HCT116 (cell line): ENCODE measurements at regions not wholly inside any gene's neighbourhood (a gene's known extent, or its start where the extent isn't known, plus 50 kb on each side); places are given as distances from the start of the nearest gene placed in this dataset.

ENCODE experiments used
- EZH2 ChIP-seq: fragments of 200-600 bp; sonication (generic); IDR thresholded peaks from 2 replicates; pipeline ENCODE4 v1.6.1; 2017; ENCODE audit warnings: antibody characterized with exemption, mixed run types
- EZH2phosphoT487 ChIP-seq: fragments of 200-600 bp; IDR thresholded peaks from 2 replicates; pipeline ENCODE4 v1.6.1; 2018; ENCODE audit warnings: antibody characterized with exemption, borderline replicate concordance
- POLR2A ChIP-seq: IDR thresholded peaks from 2 replicates; pipeline ENCODE4 v1.7.0; 2011; ENCODE audit warnings: borderline replicate concordance; ENCODE audit not compliant: insufficient read depth, insufficient read length; ENCODE audit errors: extremely low read depth
- POLR2AphosphoS5 ChIP-seq: IDR thresholded peaks from 2 replicates; pipeline ENCODE4 v1.6.1; 2011; ENCODE audit warnings: mild to moderate bottlenecking, low read depth, low read length, moderate library complexity
- SP1 ChIP-seq: IDR thresholded peaks from 2 replicates; pipeline ENCODE4 v1.6.1; 2012; ENCODE audit warnings: low read depth
- ZNF274 ChIP-seq: fragments of 200-500 bp; sonication (Bioruptor generic); IDR thresholded peaks from 2 replicates; pipeline ENCODE4 v1.6.1; 2014; ENCODE audit warnings: mild to moderate bottlenecking, low read depth, low read length, inconsistent platforms
- TF ChIP-seq, protein P1 (sequence below), 3 experiments: fragments of 200-600 bp in 1 of 3; sonication (generic) in 1 of 3; IDR thresholded peaks in 2 of 3; conservative IDR thresholded peaks in 1 of 3; 2 replicates each; pipeline ENCODE4 v1.5.1; 2012 to 2017; ENCODE audit warnings: low read depth in 2 of 3, low read length in 2 of 3, antibody characterized with exemption in 1 of 3, borderline replicate concordance in 1 of 3, control low read depth in 1 of 3, mild to moderate bottlenecking in 1 of 3, mixed read lengths in 1 of 3, mixed run types in 1 of 3, moderate library complexity in 1 of 3; ENCODE audit not compliant: insufficient read depth in 1 of 3
- TF ChIP-seq, protein P2 (sequence below): IDR thresholded peaks from 2 replicates; pipeline ENCODE4 v1.6.1; 2011; ENCODE audit warnings: mild to moderate bottlenecking, low read length, moderate library complexity; ENCODE audit not compliant: insufficient replicate concordance; ENCODE audit errors: extremely low read depth

GRCh38 chr5:88051148-88051547, 217.5 kb downstream of the TMEM161B start:
- TF ChIP-seq, protein P1, sequence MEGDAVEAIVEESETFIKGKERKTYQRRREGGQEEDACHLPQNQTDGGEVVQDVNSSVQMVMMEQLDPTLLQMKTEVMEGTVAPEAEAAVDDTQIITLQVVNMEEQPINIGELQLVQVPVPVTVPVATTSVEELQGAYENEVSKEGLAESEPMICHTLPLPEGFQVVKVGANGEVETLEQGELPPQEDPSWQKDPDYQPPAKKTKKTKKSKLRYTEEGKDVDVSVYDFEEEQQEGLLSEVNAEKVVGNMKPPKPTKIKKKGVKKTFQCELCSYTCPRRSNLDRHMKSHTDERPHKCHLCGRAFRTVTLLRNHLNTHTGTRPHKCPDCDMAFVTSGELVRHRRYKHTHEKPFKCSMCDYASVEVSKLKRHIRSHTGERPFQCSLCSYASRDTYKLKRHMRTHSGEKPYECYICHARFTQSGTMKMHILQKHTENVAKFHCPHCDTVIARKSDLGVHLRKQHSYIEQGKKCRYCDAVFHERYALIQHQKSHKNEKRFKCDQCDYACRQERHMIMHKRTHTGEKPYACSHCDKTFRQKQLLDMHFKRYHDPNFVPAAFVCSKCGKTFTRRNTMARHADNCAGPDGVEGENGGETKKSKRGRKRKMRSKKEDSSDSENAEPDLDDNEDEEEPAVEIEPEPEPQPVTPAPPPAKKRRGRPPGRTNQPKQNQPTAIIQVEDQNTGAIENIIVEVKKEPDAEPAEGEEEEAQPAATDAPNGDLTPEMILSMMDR (IDR thresholded peaks at IDR 0.05 in 2 of 3, conservative IDR thresholded peaks at IDR 0.05 in 1 of 3; ENCODE audit: borderline replicate concordance in 1 of 3, insufficient read depth in 1 of 3, low read depth in 2 of 3, low read length in 2 of 3), result no peak
- TF ChIP-seq POLR2AphosphoS5, result no peak
- TF ChIP-seq SP1, result no peak
- TF ChIP-seq, protein P2, sequence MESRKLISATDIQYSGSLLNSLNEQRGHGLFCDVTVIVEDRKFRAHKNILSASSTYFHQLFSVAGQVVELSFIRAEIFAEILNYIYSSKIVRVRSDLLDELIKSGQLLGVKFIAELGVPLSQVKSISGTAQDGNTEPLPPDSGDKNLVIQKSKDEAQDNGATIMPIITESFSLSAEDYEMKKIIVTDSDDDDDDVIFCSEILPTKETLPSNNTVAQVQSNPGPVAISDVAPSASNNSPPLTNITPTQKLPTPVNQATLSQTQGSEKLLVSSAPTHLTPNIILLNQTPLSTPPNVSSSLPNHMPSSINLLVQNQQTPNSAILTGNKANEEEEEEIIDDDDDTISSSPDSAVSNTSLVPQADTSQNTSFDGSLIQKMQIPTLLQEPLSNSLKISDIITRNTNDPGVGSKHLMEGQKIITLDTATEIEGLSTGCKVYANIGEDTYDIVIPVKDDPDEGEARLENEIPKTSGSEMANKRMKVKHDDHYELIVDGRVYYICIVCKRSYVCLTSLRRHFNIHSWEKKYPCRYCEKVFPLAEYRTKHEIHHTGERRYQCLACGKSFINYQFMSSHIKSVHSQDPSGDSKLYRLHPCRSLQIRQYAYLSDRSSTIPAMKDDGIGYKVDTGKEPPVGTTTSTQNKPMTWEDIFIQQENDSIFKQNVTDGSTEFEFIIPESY, result no peak
- TF ChIP-seq POLR2A, result no peak
- TF ChIP-seq EZH2phosphoT487, result no peak
- TF ChIP-seq ZNF274, result no peak
- TF ChIP-seq EZH2, result no peak
